VCaP (cell line): ENCODE measurements at regions not wholly inside any gene's neighbourhood (a gene's known extent, or its start where the extent isn't known, plus 50 kb on each side); places are given as distances from the start of the nearest gene placed in this dataset.

Source experiments
- H3K27ac ChIP-seq: fragments of 450-650 bp; 2 replicates; pipeline ENCODE4 v1.5.1; 2017
- TF ChIP-seq, protein P1 (sequence below): fragments of 450-650 bp; conservative IDR thresholded peaks from 2 replicates; pipeline ENCODE4 v1.5.1; 2017; ENCODE audit warnings: mild to moderate bottlenecking, moderate library complexity

DNA sequence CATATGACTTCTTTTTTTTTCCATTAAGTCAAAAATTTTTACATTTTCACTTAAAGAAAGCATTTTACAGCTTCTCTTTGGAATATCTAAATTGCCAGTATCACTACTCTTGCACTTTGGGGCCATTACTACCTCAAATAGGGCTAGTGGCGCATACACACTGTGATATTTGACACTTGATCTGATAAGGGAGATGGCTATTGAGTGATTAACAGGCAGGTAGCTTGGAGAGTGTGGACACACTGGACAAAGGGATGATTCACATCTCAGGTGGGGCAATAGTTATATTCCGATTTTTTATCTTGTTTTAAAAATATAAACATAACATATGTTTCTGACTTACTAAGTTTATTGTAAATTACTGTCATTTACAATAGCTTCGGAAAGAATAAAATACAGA lies 2219.9 kb downstream of the LRRC4C start:
- H3K27ac ChIP-seq: no peak overlapping the region
- TF ChIP-seq, protein P1, sequence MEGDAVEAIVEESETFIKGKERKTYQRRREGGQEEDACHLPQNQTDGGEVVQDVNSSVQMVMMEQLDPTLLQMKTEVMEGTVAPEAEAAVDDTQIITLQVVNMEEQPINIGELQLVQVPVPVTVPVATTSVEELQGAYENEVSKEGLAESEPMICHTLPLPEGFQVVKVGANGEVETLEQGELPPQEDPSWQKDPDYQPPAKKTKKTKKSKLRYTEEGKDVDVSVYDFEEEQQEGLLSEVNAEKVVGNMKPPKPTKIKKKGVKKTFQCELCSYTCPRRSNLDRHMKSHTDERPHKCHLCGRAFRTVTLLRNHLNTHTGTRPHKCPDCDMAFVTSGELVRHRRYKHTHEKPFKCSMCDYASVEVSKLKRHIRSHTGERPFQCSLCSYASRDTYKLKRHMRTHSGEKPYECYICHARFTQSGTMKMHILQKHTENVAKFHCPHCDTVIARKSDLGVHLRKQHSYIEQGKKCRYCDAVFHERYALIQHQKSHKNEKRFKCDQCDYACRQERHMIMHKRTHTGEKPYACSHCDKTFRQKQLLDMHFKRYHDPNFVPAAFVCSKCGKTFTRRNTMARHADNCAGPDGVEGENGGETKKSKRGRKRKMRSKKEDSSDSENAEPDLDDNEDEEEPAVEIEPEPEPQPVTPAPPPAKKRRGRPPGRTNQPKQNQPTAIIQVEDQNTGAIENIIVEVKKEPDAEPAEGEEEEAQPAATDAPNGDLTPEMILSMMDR: no peak

DNA sequence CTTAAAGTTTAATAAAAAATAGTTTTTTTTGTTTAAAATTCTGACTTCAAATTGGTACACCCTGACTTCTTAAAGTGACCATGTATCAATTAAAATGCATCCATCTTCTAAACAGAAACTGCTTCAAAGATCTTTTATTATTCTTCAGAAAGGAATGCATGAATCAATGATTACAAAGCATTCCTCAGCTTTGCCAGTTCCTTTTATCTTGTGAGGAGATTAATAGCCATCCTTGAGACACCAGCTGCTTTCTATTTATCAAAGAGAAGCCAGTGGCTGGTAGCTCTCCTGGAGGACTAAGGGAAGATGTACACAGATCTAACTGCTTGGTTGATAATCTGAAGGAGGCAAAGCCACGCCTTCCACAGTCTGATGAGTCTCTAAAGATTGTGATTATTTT lies 2222.5 kb downstream of the LRRC4C start:
- TF ChIP-seq, protein P1: no peak
- no peak overlapping the region for H3K27ac ChIP-seq

GRCh38 chr11:39221550-39222138 lies 2237.8 kb downstream of the LRRC4C start:
- no peak overlapping the region for H3K27ac ChIP-seq
- TF ChIP-seq, protein P1: no peak

DNA sequence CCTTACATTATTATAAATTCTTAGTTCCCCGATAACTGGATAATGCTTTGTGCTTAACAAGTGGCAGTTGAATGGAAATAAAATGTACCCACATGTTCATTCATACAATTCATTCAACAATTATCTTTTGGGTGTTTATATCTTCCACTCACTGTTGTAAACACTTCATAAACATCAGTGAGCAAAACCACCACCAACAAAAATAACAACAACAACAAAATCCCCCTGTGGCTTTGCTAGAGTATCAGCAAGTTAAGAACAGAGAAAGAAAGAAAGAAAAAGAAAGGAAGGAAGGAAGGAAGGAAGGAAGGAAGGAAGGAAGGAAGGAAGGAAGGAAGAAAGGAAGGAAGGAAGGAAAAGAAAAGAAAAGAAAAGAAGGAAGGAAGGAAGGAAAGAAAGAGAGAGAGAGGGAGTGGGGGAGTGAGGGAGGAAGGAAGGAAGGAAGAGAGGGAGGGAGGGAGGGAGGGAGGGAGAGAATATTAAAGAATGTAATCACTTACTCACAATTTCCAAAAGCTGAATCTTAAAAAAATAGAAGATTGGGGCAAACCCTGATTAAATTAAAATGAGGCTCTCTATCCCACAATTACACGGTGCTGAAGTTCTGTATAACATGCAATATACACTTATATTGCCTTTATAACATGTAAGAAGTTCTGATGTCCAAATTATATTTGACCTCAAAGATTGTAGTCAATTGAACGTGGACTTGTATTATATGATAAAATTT lies 2238.8 kb downstream of the LRRC4C start:
- TF ChIP-seq, protein P1: no peak
- no peak overlapping the region for H3K27ac ChIP-seq

DNA sequence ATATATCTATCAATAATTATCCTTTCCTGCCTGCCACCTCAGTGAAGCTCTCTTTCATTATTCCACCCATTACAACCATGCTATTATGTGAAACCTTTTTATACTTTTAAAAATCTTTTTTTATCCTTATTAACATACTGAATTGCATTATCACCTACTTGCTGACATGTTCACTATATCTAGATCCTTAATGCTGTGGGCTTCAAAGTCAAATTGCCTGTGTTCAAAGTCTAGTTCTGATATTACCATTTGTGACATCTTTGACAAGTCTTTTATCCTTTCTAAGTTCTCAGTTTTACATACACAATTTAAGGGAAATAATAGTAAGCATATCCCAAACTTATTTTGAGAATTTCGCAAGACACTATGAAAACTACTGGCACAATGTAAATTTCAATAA lies 2239.4 kb downstream of the LRRC4C start:
- H3K27ac ChIP-seq: no peak overlapping the region
- TF ChIP-seq, protein P1: no peak

GRCh38 chr11:39209981-39210380 lies 2249.5 kb downstream of the LRRC4C start:
- H3K27ac ChIP-seq: no peak overlapping the region
- TF ChIP-seq, protein P1: no peak

DNA sequence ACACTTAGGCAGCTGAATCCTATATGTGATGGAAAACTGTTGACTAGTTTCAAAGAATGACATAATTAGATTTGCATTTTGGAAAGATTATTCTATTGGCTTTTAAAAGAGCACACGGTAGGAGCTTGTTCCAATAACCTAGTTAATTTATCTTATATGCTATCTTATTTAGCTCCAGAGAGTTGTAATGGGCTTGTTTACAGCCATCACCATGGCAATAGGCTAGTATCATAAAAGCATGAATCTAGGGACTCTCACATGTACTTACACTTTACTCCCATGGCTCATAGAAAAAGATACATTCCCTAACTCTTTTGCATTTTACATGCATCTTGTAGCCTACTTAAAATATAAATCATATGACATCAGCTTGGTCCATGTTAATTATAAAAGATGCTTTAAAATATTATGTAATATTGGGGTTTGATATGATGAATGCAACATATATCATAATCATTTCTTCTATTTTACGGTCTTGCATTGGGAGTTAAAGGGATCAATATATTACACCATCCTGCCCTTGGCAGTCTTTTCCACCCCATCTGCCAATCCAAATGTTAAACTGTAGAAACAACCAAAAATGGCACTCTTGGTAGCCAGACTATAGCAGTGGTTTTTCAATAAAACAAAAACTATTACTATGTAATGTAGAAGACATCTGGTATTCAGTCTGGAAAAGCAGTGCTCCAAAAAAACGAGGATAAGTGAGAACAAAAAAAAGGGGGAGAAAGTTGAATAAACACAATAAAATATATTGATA lies 2254.0 kb downstream of the LRRC4C start:
- TF ChIP-seq, protein P1: no peak

More for the DNA sequence above, 2254.0 kb downstream of the LRRC4C start:
- H3K27ac ChIP-seq: no peak overlapping the region
